ENCODE measurements at regions not wholly inside any gene's neighbourhood (a gene's known extent, or its start where the extent isn't known, plus 50 kb on each side); places are given as distances from the start of the nearest gene placed in this dataset.

- TF ChIP-seq ASH2L (IDR thresholded peaks at IDR 0.05; ENCODE audit: borderline replicate concordance, low read depth) = no peak
- no peak for TF ChIP-seq IRF4 (IDR thresholded peaks at IDR 0.05; ENCODE audit: low read depth, low read length)
- no peak for TF ChIP-seq BHLHE40 (IDR thresholded peaks at IDR 0.05; ENCODE audit: borderline replicate concordance in 1 of 2, low read depth in 2 of 2, low read length in 1 of 2)
- no peak for TF ChIP-seq ATF3 (IDR thresholded peaks at IDR 0.05; ENCODE audit: borderline replicate concordance, extremely low read depth, low read depth, low read length)
- TF ChIP-seq TCF7 (IDR thresholded peaks at IDR 0.05; ENCODE audit: borderline replicate concordance) = no peak
- TF ChIP-seq CBFB (IDR thresholded peaks at IDR 0.05; ENCODE audit: low read depth) = no peak
- no peak for TF ChIP-seq SKIL (IDR thresholded peaks at IDR 0.05; ENCODE audit: low read depth, poor library complexity, severe bottlenecking)
- TF ChIP-seq NRF1 (conservative IDR thresholded peaks at IDR 0.05; ENCODE audit: low read depth, low read length) = no peak
- TF ChIP-seq TAF1 (IDR thresholded peaks at IDR 0.05; ENCODE audit: borderline replicate concordance, low read depth, low read length) = no peak
- no peak for TF ChIP-seq SMC3 (IDR thresholded peaks at IDR 0.05; ENCODE audit: borderline replicate concordance, low read length)
- no peak for TF ChIP-seq BRCA1 (IDR thresholded peaks at IDR 0.05; ENCODE audit: low read depth, low read length)
These were observed 262.3 kb downstream of the TRIB2 start (continued) for GRCh38 chr2:12979066-12979465.

GRCh38 chr2:12980817-12981216, 264.1 kb downstream of the TRIB2 start:
- 7% methylated on average over 4 of the region's 4 CpGs for WGBS (ENCODE audit: insufficient coverage, insufficient replicate concordance, low lambda C conversion rate, missing lambda C conversion rate)
- Histone ChIP-seq H3K9me3 (replicated peaks; ENCODE audit: control insufficient read depth, insufficient read depth, low read length) (no peaks in the 10 kb centered on the region), H3K27me3 (replicated peaks in 1 of 2; ENCODE audit: control insufficient read depth in 2 of 2, insufficient read depth in 2 of 2, low read length in 1 of 2) (peaks cover 0 to 2% of the 10 kb centered on the region in 2 experiments), H3K36me3 (ENCODE audit: control insufficient read depth in 2 of 2, insufficient read depth in 2 of 2, low read length in 1 of 2) (no peaks in the 10 kb centered on the region), H3K9ac (ENCODE audit: control insufficient read depth, insufficient read depth, low read length) (no peak overlapping the region), H3K4me3 (no peak overlapping the region), H3K4me1 (ENCODE audit: control insufficient read depth, insufficient read depth, low read length) (no peaks in the 10 kb centered on the region), H3K4me2 (ENCODE audit: control insufficient read depth, insufficient read depth) (no peak overlapping the region), H3K79me2 (ENCODE audit: control insufficient read depth, insufficient read depth, low read length) (no peaks in the 10 kb centered on the region), H2AFZ (ENCODE audit: control insufficient read depth, low read depth, low read length) (no peak overlapping the region), H3K27ac (ENCODE audit: control insufficient read depth, insufficient read depth) (no peak overlapping the region), H4K20me1 (ENCODE audit: control insufficient read depth, insufficient read depth) (no peaks in the 10 kb centered on the region)
- ATAC-seq = no peak
- BruUV-seq (replicated peaks) = no TSS peak
- RAD21 ChIA-PET (ENCODE audit: unreplicated experiment) = no interaction called here
- FAIRE-seq = no peak
- POLR2A ChIA-PET = no interaction called here
- SMC1A ChIA-PET (ENCODE audit: uncharacterized antibody, unreplicated experiment) = interaction anchor here (1.4 kb wide), 1 partner anchor 26 kb away, joined by 3 read pairs; no protein-coding TSS in a partner anchor
- intact Hi-C loops (cut with micrococcal nuclease; ENCODE audit: unreplicated experiment) (no loop called here), in situ Hi-C loops (cut with MboI) (no loop called here)
- no peak for DNase-seq (ENCODE audit: low read depth, low spot score)
- CTCF ChIA-PET = no interaction called here
- no peak for TF ChIP-seq TCF3 (IDR thresholded peaks at IDR 0.05; ENCODE audit: borderline replicate concordance, insufficient read depth, low read depth, low read length)
- TF ChIP-seq CHD4 (IDR thresholded peaks at IDR 0.05) = no peak
- TF ChIP-seq HSF1 (IDR thresholded peaks at IDR 0.05; ENCODE audit: low read depth, low read length) = no peak
- no peak for TF ChIP-seq MYB (IDR thresholded peaks at IDR 0.05; ENCODE audit: borderline replicate concordance, low read depth, low read length)
- no peak for TF ChIP-seq ZZZ3 (IDR thresholded peaks at IDR 0.05; ENCODE audit: control insufficient read depth, insufficient read length, low read depth)
- TF ChIP-seq SMAD5 (IDR thresholded peaks at IDR 0.05; ENCODE audit: low read depth) = no peak
- no peak for TF ChIP-seq MTA3 (IDR thresholded peaks at IDR 0.05; ENCODE audit: borderline replicate concordance, low read length)
- no peak for TF ChIP-seq CBFB (IDR thresholded peaks at IDR 0.05; ENCODE audit: low read depth)
- TF ChIP-seq PBX3 (IDR thresholded peaks at IDR 0.05; ENCODE audit: insufficient replicate concordance, low read depth, low read length) = no peak
- no peak for TF ChIP-seq SMAD1 (IDR thresholded peaks at IDR 0.05; ENCODE audit: low read depth, partially characterized antibody)
- no peak for TF ChIP-seq WRNIP1 (IDR thresholded peaks at IDR 0.05; ENCODE audit: borderline replicate concordance, low read depth, low read length)
